Chondrocyte (in vitro differentiated cells): ENCODE measurements at regions not wholly inside any gene's neighbourhood (a gene's known extent, or its start where the extent isn't known, plus 50 kb on each side); places are given as distances from the start of the nearest gene placed in this dataset.

ENCODE experiments used
- DNase-seq: peaks from one replicate; pipeline ENCODE4 v3.0.0; 2021; ENCODE audit warnings: mixed read lengths, low spot score
- H3K27ac Mint-ChIP-seq: one replicate; pipeline ENCODE4 v1.8.0; 2021; ENCODE audit warnings: mild to moderate bottlenecking, moderate library complexity, mixed read lengths; ENCODE audit not compliant: unreplicated experiment
- H3K27me3 Mint-ChIP-seq: 2 replicates; pipeline ENCODE4 v1.8.0; 2021; ENCODE audit warnings: low read depth, mixed read lengths
- H3K36me3 Mint-ChIP-seq: 2 replicates; pipeline ENCODE4 v1.8.0; 2021; ENCODE audit warnings: low read depth, mixed read lengths
- H3K4me1 Mint-ChIP-seq: 2 replicates; pipeline ENCODE4 v1.8.0; 2021; ENCODE audit warnings: low read depth, mild to moderate bottlenecking, mixed read lengths
- H3K4me3 Mint-ChIP-seq: one replicate; pipeline ENCODE4 v1.8.0; 2021; ENCODE audit warnings: mild to moderate bottlenecking, moderate library complexity, mixed read lengths; ENCODE audit not compliant: unreplicated experiment
- H3K9me3 Mint-ChIP-seq: 2 replicates; pipeline ENCODE4 v1.8.0; 2021; ENCODE audit warnings: low read depth, mixed read lengths
- CTCF ChIP-seq: fragments of 200-600 bp; sonication (generic); IDR thresholded peaks from 2 replicates; pipeline ENCODE4 v1.5.0; 2021; ENCODE audit warnings: antibody characterized with exemption, mild to moderate bottlenecking, moderate library complexity

- H3K36me3 Mint-ChIP-seq = no peaks in the 10 kb centered on the region
- no peak overlapping the region for H3K4me3 Mint-ChIP-seq
- H3K9me3 Mint-ChIP-seq = no peaks in the 10 kb centered on the region
- H3K4me1 Mint-ChIP-seq = no peaks in the 10 kb centered on the region
- H3K27me3 Mint-ChIP-seq = peaks cover 6% of the 10 kb centered on the region
- H3K27ac Mint-ChIP-seq = no peak overlapping the region
- DNase-seq = no peak
- no peak for TF ChIP-seq CTCF
Observed at GRCh38 chr15:46858150-46858549, 859.2 kb upstream of the SEMA6D start.

- no peaks in the 10 kb centered on the region for H3K36me3 Mint-ChIP-seq
- H3K4me3 Mint-ChIP-seq = no peak overlapping the region
- no peaks in the 10 kb centered on the region for H3K4me1 Mint-ChIP-seq
- H3K27ac Mint-ChIP-seq = no peak overlapping the region
- no peak for TF ChIP-seq CTCF
- DNase-seq = no peak
- H3K9me3 Mint-ChIP-seq = no peaks in the 10 kb centered on the region
- H3K27me3 Mint-ChIP-seq = peaks cover 2% of the 10 kb centered on the region
Observed at GRCh38 chr15:46861796-46862195, 855.5 kb upstream of the SEMA6D start.

- H3K27me3 Mint-ChIP-seq = peaks cover 2% of the 10 kb centered on the region
- TF ChIP-seq CTCF = no peak
- H3K36me3 Mint-ChIP-seq = no peaks in the 10 kb centered on the region
- no peak overlapping the region for H3K4me3 Mint-ChIP-seq
- no peak overlapping the region for H3K27ac Mint-ChIP-seq
- DNase-seq = no peak
- H3K4me1 Mint-ChIP-seq = no peaks in the 10 kb centered on the region
- H3K9me3 Mint-ChIP-seq = no peaks in the 10 kb centered on the region
Observed at GRCh38 chr15:46865155-46865554, 852.1 kb upstream of the SEMA6D start.

GRCh38 chr15:46872286-46872980 is 844.9 kb upstream of the SEMA6D start:
- no peak for TF ChIP-seq CTCF
- no peak overlapping the region for H3K4me3 Mint-ChIP-seq
- H3K36me3 Mint-ChIP-seq = no peaks in the 10 kb centered on the region
- H3K4me1 Mint-ChIP-seq = no peaks in the 10 kb centered on the region
- no peaks in the 10 kb centered on the region for H3K27me3 Mint-ChIP-seq
- H3K27ac Mint-ChIP-seq = no peak overlapping the region
- no peak for DNase-seq
- peaks cover 3% of the 10 kb centered on the region for H3K9me3 Mint-ChIP-seq

- DNase-seq = no peak
- Mint-ChIP-seq H3K36me3 (no peaks in the 10 kb centered on the region), H3K27me3 (no peaks in the 10 kb centered on the region), H3K4me1 (no peaks in the 10 kb centered on the region), H3K9me3 (peaks cover 3% of the 10 kb centered on the region), H3K27ac (no peak overlapping the region), H3K4me3 (no peak overlapping the region)
- TF ChIP-seq CTCF = no peak
Observed at GRCh38 chr15:46872981-46873330, 844.3 kb upstream of the SEMA6D start.
